ENCODE measurements at regions not wholly inside any gene's neighbourhood (a gene's known extent, or its start where the extent isn't known, plus 50 kb on each side); places are given as distances from the start of the nearest gene placed in this dataset.

GRCh38 chr11:32290783-32291182 lies 144.6 kb downstream of the WT1 start:
- no peak overlapping the region for H3K4me3 ChIP-seq
- H3K9me3 ChIP-seq = peaks cover 0 to 6% of the 10 kb centered on the region in 2 donors
- TF ChIP-seq, protein P1, sequence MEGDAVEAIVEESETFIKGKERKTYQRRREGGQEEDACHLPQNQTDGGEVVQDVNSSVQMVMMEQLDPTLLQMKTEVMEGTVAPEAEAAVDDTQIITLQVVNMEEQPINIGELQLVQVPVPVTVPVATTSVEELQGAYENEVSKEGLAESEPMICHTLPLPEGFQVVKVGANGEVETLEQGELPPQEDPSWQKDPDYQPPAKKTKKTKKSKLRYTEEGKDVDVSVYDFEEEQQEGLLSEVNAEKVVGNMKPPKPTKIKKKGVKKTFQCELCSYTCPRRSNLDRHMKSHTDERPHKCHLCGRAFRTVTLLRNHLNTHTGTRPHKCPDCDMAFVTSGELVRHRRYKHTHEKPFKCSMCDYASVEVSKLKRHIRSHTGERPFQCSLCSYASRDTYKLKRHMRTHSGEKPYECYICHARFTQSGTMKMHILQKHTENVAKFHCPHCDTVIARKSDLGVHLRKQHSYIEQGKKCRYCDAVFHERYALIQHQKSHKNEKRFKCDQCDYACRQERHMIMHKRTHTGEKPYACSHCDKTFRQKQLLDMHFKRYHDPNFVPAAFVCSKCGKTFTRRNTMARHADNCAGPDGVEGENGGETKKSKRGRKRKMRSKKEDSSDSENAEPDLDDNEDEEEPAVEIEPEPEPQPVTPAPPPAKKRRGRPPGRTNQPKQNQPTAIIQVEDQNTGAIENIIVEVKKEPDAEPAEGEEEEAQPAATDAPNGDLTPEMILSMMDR (IDR thresholded peaks at IDR 0.05) = no peak
- H3K4me1 ChIP-seq = no peaks in the 10 kb centered on the region
- no peak overlapping the region for H3K27ac ChIP-seq
- no peaks in the 10 kb centered on the region for H3K27me3 ChIP-seq
- no peaks in the 10 kb centered on the region for H3K36me3 ChIP-seq
- no peak for DNase-seq (ENCODE audit: low spot score)

- H3K27ac ChIP-seq = no peak overlapping the region
- TF ChIP-seq, protein P1 (IDR thresholded peaks at IDR 0.05) = peak in 1 of 2 donors; percentile 34
- no peaks in the 10 kb centered on the region for H3K36me3 ChIP-seq
- no peak overlapping the region for H3K4me3 ChIP-seq
- no peak for DNase-seq (ENCODE audit: low spot score)
- peaks cover 0 to 6% of the 10 kb centered on the region in 2 donors for H3K9me3 ChIP-seq
- H3K27me3 ChIP-seq = no peaks in the 10 kb centered on the region
- no peaks in the 10 kb centered on the region for H3K4me1 ChIP-seq
Measured at GRCh38 chr11:32297611-32298011, 137.7 kb downstream of the WT1 start.

- H3K27me3 ChIP-seq = no peaks in the 10 kb centered on the region
- H3K4me1 ChIP-seq = no peaks in the 10 kb centered on the region
- H3K36me3 ChIP-seq = no peaks in the 10 kb centered on the region
- no peaks in the 10 kb centered on the region for H3K9me3 ChIP-seq
- no peak overlapping the region for H3K4me3 ChIP-seq
- TF ChIP-seq, protein P1 (IDR thresholded peaks at IDR 0.05) = no peak
- no peak overlapping the region for H3K27ac ChIP-seq
- DNase-seq (ENCODE audit: low spot score) = no peak
Measured at GRCh38 chr11:32302826-32303225, 132.5 kb downstream of the WT1 start.

- Histone ChIP-seq H3K36me3 (no peaks in the 10 kb centered on the region), H3K27ac (no peak overlapping the region)
- TF ChIP-seq, protein P1 (IDR thresholded peaks at IDR 0.05) = no peak
Measured at GRCh38 chr11:32304521-32304920, 130.8 kb downstream of the WT1 start.

DNA sequence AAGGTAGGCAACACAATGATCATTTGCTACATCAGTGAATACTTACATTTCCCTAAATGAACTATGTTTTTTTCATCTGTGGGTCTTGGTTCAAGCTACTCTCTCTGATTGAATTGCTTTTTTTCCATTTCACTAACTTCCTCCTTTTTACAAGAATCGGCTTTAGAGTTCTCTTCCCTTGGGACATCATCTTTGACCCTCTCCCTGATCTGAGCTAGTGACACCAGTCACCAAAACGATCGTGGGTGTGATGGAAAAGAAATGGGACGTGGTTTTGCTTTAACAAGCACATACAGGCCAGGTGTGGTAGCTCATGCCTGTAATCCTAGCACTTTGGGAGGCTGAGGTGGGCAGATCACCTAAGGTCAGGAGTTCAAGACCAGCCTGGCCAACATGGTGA lies 129.9 kb downstream of the WT1 start:
- Histone ChIP-seq H3K27me3 (no peaks in the 10 kb centered on the region), H3K36me3 (no peaks in the 10 kb centered on the region), H3K4me1 (no peaks in the 10 kb centered on the region), H3K4me3 (no peak overlapping the region), H3K9me3 (no peaks in the 10 kb centered on the region), H3K27ac (no peak overlapping the region)
- no peak for DNase-seq (ENCODE audit: low spot score)
- TF ChIP-seq, protein P1 (IDR thresholded peaks at IDR 0.05) = no peak

More at GRCh38 chr11:32304521-32304920, 130.8 kb downstream of the WT1 start:
- H3K4me1 ChIP-seq = no peaks in the 10 kb centered on the region
- no peak for DNase-seq (ENCODE audit: low spot score)
- H3K4me3 ChIP-seq = no peak overlapping the region
- no peaks in the 10 kb centered on the region for H3K27me3 ChIP-seq
- H3K9me3 ChIP-seq = no peaks in the 10 kb centered on the region

GRCh38 chr11:32307471-32307870 lies 127.9 kb downstream of the WT1 start:
- H3K4me3 ChIP-seq = no peak overlapping the region
- H3K27me3 ChIP-seq = no peaks in the 10 kb centered on the region
- TF ChIP-seq, protein P1 (IDR thresholded peaks at IDR 0.05) = no peak
- no peaks in the 10 kb centered on the region for H3K9me3 ChIP-seq
- no peaks in the 10 kb centered on the region for H3K36me3 ChIP-seq
- no peak for DNase-seq (ENCODE audit: low spot score)
- no peaks in the 10 kb centered on the region for H3K4me1 ChIP-seq
- H3K27ac ChIP-seq = no peak overlapping the region
